C4-2B (cell line): ENCODE measurements at regions not wholly inside any gene's neighbourhood (a gene's known extent, or its start where the extent isn't known, plus 50 kb on each side); places are given as distances from the start of the nearest gene placed in this dataset.

ENCODE experiments used
- CTCF ChIP-seq: fragments of 450-650 bp; conservative IDR thresholded peaks from 2 replicates; pipeline ENCODE4 v1.5.1; 2017; ENCODE audit warnings: mild to moderate bottlenecking
- ZFX ChIP-seq: fragments of 450-650 bp; IDR thresholded peaks from 2 replicates; pipeline ENCODE4 v1.6.1; 2017

- TF ChIP-seq ZFX (no peak), CTCF (no peak)
These were observed 152.6 kb downstream of the PLCE1 start for GRCh38 chr10:94146313-94146712.
